HG03565 (cell line): ENCODE measurements at regions not wholly inside any gene's neighbourhood (a gene's known extent, or its start where the extent isn't known, plus 50 kb on each side); places are given as distances from the start of the nearest gene placed in this dataset.
A peak's percentile ranks its signal among the peaks of the same experiment; 100 is the strongest.

ENCODE experiments used
- ATAC-seq: cut with Tn5 transposase; IDR thresholded peaks from one replicate; pipeline ENCODE4 v1.9.1; 2021; ENCODE audit warnings: mild to moderate bottlenecking, moderate library complexity; ENCODE audit not compliant: unreplicated experiment

DNA sequence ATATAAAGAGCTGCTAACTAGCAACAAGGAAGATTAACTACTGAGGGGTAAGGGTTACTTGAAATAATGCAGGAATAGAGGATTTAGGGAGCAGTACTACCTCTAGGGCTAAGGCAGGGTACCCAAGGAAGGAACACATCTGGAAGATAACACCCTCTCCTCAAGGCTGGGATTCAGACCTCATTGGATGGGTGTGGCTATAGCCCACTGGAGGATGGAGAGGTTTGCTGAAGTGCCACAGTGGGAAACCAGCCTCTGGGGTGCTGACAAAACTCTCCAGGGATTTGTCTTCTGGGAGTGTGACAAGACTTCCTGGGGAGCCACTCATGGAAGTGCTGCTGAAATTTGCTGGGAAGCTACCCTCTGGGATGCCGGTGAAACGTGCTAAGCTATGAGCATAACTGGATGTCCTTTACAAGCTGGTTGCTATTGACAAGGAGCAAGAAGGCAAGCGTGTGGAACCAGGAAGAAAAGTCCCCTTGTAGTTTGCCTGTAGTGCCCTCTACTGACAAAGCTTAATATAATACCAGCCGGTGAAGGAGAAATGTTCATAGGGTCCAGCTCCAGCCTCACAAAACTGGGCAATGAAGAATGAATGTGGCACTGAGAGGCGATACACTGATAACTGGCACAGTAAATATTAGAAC lies 122.8 kb upstream of the USP24 start:
- ATAC-seq, result peak; percentile 54

GRCh38 chr1:55334797-55335196 lies 119.6 kb upstream of the USP24 start:
- no peak for ATAC-seq

GRCh38 chr1:55334160-55334559 lies 119.0 kb upstream of the USP24 start:
- ATAC-seq, result no peak

- ATAC-seq, result no peak
Observed at GRCh38 chr1:55333461-55333860, 118.3 kb upstream of the USP24 start.

DNA sequence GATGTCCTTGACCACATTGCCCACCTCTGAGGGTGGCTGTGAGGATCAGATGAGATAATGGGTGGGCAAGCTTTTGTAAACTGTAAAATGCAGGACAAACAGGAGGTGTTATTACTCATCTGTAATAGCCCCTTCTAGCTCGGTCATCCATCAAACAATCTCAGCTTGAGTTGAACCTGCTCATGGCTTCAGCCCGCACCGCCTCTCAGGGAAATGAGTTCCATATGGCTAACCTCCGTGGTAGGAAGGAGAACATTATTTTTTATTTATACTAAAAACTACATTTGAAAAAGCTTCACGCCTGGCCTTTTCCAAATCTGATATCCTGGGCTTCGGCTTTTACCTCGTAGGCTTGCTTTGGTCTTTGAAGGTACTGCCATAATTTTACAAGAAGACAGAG lies 116.2 kb upstream of the USP24 start:
- no peak for ATAC-seq

DNA sequence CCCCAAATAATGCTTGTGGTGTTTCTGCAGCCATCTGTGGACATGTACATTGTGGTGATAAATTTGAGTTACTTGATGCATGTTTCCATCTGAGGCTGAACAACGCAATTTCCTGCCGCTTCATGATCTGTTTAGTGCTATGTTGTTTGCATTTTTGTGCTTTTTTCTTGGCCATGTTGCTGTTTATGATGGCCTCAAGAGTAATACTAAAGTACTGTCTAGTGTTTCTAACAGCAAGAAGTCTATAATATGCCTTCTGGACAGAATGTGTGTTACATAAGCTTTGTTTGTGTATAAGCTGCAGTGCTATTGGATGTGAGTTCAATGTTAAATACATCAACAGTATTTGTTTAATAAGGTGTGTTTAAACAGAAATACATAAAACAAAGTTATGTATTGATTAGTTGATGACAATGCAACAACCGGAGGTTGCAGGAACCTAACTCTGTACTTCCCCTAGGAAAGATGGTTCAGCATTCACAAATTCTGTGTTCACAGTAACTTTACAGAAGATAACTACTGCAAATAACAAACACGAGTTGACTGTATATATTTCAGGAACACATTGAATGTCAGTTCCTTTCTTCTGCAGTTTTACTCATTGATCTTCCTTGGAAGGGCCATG lies 114.8 kb upstream of the USP24 start:
- ATAC-seq, result no peak

GRCh38 chr1:55329091-55329490 lies 113.9 kb upstream of the USP24 start:
- no peak for ATAC-seq

- ATAC-seq, result no peak
Observed at GRCh38 chr1:55326496-55327243, 111.5 kb upstream of the USP24 start.

DNA sequence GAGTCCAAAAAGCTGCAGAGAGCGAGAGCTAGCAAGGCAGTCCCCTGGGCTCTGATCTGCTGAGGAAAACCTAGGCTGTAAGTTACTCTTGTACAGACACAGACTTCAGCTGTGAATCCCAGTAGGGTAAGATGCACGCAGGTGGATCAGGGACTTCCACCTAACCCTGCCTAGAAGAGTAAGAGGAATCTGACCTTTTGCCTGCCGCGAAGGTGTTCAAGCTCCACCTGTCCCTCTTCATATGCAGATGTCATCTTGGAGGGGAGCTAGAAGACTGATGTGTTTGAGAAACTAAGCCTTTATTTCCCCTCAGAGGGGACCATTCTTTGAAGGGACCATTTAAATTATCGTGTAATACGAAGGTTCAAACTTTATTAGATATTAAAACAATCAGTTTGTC lies 108.6 kb upstream of the USP24 start:
- no peak for ATAC-seq

DNA sequence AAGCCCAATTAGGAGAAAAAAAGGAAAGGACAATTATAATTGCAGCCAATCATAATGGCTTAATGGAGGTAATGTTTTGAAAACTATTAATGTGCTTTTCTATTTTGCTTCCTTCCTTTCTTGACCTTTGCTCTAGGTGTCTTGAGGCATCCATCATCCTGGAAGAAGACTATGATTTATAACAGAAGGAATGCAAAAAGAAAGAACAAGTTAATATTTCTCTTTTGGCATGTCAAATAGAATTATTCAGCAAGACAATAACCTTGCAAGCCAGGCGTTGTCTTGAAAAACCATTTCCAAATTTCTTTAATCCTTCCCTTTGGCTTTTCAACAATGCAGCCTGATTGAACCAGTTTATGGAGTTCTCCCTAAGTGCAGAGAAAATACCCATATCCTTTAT lies 107.7 kb upstream of the USP24 start:
- no peak for ATAC-seq

DNA sequence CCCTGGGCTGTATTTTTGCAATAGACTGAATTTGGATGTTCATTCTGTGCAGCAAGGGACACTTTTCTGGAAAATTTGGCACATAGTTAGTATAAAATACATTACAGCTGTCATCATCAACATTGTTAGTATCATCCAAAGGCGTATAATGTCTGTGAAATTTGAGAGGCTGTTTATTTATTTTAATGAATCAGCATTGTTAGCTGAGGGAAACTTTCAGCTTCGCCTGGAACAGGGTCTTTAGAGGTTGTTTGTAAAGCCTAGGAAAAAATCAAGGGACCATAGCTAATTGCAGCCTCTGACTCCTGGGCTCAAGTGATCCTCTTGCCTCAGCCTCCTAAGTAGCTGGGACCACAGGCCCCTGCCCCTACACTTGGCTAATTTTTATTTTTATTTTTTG lies 106.8 kb upstream of the USP24 start:
- ATAC-seq, result no peak

DNA sequence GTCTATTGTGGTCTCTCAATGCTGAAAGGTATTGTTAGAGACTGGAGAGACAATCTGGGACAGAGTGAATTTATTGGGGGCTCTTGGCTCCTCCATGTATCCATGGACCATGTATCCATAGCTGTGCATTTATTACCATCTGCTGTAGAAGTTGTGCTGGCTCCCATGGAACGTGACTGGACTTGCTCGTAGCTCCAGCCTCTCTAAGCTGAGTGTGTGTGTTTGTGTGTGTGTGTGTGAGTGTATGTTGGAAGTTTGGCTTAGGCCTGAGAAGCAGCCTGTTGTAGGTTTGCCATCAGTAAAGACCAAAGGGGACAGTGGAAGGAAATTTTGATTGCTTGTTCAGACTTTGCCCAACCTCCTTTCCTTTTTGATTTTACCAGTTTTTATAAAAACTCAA lies 105.7 kb upstream of the USP24 start:
- no peak for ATAC-seq

GRCh38 chr1:55318116-55318817 lies 103.1 kb upstream of the USP24 start:
- no peak for ATAC-seq

- ATAC-seq, result no peak
Observed at GRCh38 chr1:55317673-55318072, 102.5 kb upstream of the USP24 start.

- ATAC-seq, result no peak
Observed at GRCh38 chr1:55316947-55317662, 101.9 kb upstream of the USP24 start.

GRCh38 chr1:55316502-55316901 lies 101.3 kb upstream of the USP24 start:
- no peak for ATAC-seq

GRCh38 chr1:55315552-55315951 lies 100.4 kb upstream of the USP24 start:
- ATAC-seq, result no peak

- no peak for ATAC-seq
Observed at GRCh38 chr1:55314740-55315139, 99.6 kb upstream of the USP24 start.

DNA sequence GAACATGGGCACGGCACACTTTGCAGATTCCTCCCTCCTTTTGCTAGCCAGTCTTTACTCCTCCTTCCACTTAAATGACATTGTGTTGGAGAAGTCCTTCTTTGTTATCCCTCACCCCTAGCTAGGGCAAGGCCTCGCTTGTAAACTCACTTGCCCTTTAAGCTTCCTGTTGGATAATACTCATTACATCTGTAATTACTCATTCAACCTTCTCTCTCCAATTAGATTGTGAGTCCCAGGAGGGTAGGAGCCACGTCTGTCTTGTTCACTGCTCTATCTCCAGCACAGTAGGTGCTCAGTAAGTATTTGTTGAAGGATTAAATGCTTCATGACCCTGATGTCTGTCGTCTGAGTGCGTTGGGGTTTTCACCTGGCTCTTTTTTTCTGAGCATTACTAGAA lies 98.7 kb upstream of the USP24 start:
- no peak for ATAC-seq

DNA sequence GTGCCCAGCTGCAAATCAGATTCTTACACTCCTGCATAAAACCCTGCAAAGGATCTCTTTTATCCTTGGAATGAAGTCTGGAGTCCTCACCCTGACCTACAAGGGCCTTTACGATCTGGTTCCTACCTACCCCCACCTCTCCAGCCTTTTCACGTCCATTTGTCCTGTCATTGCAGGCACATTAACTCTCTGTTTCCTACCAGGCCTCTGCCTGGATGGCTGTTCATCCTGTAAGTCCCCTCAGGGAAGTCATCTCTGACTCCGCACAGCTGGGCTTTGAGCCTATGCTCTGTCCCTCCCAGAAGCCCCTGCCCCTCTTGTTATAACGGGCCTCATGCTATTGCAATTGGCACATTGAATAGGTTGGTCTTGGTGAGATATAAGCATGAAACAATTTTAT lies 96.8 kb upstream of the USP24 start:
- ATAC-seq, result no peak

DNA sequence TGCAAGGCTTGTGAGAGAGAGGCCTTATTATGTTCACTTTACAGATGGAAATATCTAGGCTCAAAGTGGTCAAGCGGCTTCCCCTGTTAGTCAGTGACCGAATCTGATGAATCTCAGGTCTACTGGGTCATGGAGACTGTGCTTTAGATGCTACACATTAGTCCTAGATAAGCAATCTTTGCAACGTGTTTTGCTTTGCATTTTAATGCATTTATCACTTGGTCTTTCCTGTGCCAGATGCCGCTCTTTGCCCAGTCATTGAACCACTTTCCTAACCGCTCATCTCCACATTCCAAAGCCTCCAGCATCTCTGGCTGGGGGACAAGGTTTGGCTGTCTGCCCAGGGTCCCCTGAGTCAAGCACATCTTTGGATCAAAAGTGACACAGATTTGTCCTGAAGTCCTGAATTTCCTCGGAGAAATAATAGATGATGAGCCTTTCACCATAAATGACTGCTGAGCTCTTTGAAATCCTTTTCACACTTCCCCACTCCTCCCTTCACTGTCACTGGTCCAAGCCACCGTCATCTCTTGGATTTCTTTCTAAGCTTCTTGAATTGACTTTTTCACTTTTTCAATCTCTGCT lies 96.0 kb upstream of the USP24 start:
- ATAC-seq, result no peak
